AG04449 (cell line): ENCODE measurements at regions not wholly inside any gene's neighbourhood (a gene's known extent, or its start where the extent isn't known, plus 50 kb on each side); places are given as distances from the start of the nearest gene placed in this dataset.

ENCODE experiments used
- CTCF ChIA-PET: fragments of 350-600 bp; formaldehyde crosslinking; extraction: SDS; loops from one replicate; lab custom pipeline; 2021; ENCODE audit warnings: antibody characterized with exemption; lab: Yijun Ruan, JAX
- POLR2A ChIA-PET: fragments of 400-600, 350-600 bp; formaldehyde crosslinking; extraction: SDS; loops from one replicate; lab custom pipeline; 2020; ENCODE audit warnings: antibody characterized with exemption, inconsistent platforms; lab: Yijun Ruan, JAX
- DNase-seq: peaks from one replicate; pipeline ENCODE4 v3.0.0-alpha.2; 2010; ENCODE audit warnings: low read depth, low spot score
- H3K4me3 ChIP-seq: 2 replicates; pipeline ENCODE4 v1.5.1; 2011; ENCODE audit warnings: low read depth, mild to moderate bottlenecking, control low read depth, low read length
- TF ChIP-seq, protein P1 (sequence below): IDR thresholded peaks from one replicate; pipeline ENCODE4 v1.5.1; 2011; ENCODE audit warnings: mild to moderate bottlenecking, moderate library complexity, low read length, control low read depth, inconsistent platforms; ENCODE audit not compliant: insufficient read depth; ENCODE audit errors: missing control alignments

DNA sequence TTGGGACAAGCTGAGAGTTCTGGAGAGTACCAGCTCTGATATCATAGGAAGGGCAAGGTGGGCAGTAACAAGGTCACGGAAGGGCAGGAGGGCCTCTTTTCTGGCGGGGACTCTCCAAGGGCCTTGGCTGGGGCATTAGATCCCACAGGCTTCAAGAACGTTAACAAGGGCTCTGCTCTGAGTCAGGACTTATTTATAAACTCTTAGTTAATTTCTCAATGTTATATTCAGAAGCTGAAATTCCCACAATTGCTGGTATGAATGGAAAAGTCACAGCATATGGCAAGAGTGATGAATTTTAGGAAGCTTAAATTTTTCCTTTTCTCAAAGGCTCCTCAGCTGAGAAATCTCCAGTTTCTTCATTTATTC is 320.2 kb upstream of the TBC1D5 start:
- TF ChIP-seq, protein P1, sequence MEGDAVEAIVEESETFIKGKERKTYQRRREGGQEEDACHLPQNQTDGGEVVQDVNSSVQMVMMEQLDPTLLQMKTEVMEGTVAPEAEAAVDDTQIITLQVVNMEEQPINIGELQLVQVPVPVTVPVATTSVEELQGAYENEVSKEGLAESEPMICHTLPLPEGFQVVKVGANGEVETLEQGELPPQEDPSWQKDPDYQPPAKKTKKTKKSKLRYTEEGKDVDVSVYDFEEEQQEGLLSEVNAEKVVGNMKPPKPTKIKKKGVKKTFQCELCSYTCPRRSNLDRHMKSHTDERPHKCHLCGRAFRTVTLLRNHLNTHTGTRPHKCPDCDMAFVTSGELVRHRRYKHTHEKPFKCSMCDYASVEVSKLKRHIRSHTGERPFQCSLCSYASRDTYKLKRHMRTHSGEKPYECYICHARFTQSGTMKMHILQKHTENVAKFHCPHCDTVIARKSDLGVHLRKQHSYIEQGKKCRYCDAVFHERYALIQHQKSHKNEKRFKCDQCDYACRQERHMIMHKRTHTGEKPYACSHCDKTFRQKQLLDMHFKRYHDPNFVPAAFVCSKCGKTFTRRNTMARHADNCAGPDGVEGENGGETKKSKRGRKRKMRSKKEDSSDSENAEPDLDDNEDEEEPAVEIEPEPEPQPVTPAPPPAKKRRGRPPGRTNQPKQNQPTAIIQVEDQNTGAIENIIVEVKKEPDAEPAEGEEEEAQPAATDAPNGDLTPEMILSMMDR, result no peak
- ChIA-PET CTCF (no interaction called here), POLR2A (no interaction called here)
- DNase-seq, result no peak
- no peak overlapping the region for H3K4me3 ChIP-seq

DNA sequence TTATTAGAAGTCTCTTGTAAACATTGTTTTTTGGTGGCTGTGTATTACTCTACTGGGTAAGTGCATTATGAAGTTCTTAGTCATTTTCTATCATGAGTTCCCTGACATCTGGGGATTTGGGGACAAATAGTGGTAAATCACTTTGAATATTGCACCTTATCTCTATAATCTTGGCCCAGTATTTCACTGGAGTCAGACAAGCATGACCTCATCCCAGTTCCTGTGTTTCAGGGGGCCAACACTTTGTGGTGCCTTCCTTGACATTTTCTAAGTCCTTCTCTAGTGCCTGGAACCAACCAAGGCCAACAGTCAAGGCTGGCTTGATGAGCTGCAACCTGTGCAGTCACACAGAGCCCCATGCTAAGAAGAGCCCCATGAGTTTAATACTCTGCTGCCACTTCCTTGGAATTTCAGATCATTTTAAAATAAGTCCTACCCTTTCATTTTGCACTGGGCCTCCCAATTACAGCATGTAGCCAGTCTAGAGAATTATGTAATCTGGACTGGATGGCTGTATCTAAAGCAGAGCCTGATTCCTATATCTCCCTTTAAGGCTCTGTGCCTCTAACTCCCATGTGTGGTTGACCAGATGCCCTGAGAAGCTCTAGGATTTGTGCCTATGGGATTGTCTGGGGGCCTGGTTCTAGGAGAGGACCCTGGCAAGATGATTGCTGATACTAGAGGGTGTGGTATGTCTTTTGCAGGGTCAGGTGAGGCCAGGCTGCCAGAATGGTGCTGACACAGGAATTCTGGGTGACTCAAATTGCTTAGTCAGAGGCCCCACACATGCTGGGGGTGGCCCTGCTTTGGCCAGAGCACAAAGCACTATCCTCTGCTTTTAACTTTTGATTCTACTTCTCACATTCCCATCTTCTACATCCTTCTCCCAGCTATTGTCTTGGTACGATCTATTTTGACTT is 319.6 kb upstream of the TBC1D5 start:
- DNase-seq, result no peak
- POLR2A ChIA-PET, result no interaction called here
- H3K4me3 ChIP-seq, result no peak overlapping the region
- CTCF ChIA-PET, result no interaction called here
- TF ChIP-seq, protein P1, result no peak

DNA sequence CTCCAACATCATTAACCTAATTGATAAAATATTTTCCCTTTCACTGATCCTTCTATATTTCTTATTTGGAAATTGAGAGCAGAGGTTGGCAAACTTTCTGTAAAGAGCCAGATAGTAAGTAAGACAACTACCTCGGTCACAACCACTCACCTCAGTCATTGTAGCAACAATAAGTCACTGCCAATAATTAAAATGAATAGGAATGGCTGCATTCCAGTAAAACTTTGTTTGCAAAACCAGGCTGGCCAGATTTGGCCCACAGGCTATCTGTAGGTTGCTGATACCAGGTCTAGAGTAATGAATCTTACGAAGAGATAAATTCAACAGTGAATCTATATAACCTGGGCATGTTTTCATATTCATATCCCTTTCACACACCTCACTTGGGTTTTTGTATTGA is 316.2 kb upstream of the TBC1D5 start:
- CTCF ChIA-PET, result no interaction called here
- TF ChIP-seq, protein P1, result no peak
- no peak overlapping the region for H3K4me3 ChIP-seq
- DNase-seq, result no peak
- POLR2A ChIA-PET, result no interaction called here

DNA sequence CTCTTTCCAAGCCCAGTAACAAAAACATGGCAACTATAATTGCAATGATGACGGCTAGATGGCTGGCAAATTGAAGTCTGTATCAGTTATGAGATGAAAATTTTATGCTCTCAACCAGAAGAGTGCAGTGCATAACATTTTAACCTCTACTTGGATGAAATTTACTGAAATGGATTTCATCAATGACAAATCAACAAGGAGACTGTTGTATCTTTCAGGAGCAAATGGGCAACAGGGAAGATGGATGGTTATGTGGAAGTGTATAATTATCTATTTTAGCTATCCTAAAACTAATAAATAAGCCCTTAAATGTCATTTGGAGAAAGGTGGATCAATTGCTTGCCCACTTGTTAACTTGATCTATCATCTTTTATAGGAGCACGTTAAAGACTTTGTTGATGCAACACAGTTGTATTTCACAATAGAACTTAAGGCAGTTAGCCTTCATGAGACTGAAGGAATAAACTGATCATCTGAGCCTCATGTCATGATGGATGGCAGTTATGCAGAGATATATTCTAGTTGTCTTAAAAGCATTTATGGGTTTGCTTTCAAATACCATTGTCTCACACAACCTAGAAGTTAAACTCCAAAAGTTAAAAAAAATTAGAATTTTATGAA is 315.1 kb upstream of the TBC1D5 start:
- TF ChIP-seq, protein P1, result no peak
- ChIA-PET CTCF (no interaction called here), POLR2A (no interaction called here)
- no peak for DNase-seq
- no peak overlapping the region for H3K4me3 ChIP-seq

DNA sequence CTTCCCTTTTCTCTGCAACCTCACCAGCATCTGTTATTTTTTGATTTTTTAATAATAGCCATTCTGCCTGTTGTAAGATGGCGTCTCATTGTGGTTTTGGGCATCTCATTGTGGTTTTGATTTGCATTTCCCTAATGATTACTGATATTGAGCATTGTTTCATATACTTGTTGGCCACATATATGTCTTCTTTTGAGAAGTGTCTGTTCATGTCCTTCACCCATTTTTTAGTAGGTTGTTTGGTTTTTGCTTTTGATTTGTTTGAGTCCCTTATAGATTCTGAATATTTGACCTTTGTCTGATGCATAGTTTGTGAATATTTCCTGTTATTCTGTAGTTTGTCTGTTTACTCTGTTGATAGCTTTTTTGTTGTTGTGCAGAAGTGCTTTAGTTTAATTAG is 312.2 kb upstream of the TBC1D5 start:
- no peak for DNase-seq
- POLR2A ChIA-PET, result no interaction called here
- TF ChIP-seq, protein P1, result no peak
- CTCF ChIA-PET, result no interaction called here
- no peak overlapping the region for H3K4me3 ChIP-seq

DNA sequence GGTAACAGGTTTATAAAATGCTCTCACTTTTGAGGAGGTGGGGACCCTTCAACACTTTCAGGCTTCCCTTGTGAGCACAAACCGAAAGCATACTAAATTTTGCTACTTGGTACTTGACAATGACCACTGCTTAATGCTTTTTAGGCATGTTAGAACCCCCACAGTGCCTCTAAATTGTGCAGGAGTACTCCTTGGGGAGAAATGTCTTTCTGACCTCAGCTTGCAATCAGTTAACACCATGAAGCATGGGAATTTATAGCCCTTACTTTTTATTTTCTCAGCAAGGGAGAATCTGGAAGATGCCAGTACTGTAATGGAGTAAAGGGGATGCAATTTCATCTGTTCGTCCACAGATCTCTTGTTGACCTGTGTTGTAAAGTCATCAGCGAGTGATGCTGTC is 308.9 kb upstream of the TBC1D5 start:
- POLR2A ChIA-PET, result no interaction called here
- DNase-seq, result no peak
- H3K4me3 ChIP-seq, result no peak overlapping the region
- CTCF ChIA-PET, result interaction anchor here (1.3 kb wide), 1 partner anchor 16 kb away, joined by 3 read pairs; no protein-coding TSS in a partner anchor
- TF ChIP-seq, protein P1, result no peak
